ENCODE measurements at regions not wholly inside any gene's neighbourhood (a gene's known extent, or its start where the extent isn't known, plus 50 kb on each side); places are given as distances from the start of the nearest gene placed in this dataset.
"Not testable (repeated sequence)": the region's sequence is repeated elsewhere in the genome, so short reads cannot be mapped to it uniquely, and the experiment has no call there.

DNA sequence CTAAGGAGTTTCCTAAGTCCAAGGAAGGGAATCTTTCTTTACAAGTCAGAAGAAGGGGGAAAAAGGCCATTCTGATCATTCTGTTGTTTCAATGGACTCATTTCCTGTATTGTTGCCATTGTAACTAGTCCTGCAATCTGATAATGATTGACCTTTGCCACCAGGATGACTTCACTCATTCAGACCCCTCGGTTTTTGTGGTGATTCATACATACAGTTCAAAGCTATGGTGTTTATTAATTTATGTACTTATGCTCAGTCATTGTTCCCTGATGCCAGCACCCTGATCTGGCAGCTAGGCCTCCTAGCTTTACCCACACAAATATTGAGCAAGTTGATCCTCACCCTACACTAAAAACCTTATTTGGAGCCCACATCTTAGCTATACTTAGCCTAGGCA is 57.6 kb upstream of the ZNF519 start:
- Histone ChIP-seq H3K36me3 (replicated peaks; ENCODE audit: insufficient read depth, low read length) (no peaks in the 10 kb centered on the region), H3K9me3 (replicated peaks; ENCODE audit: insufficient read depth, low read length) (no peaks in the 10 kb centered on the region), H3K79me2 (ENCODE audit: low read length) (no peaks in the 10 kb centered on the region), H3K27ac (ENCODE audit: low read length) (no peak overlapping the region), H4K20me1 (ENCODE audit: insufficient read depth, low read length) (no peaks in the 10 kb centered on the region), H3K4me2 (ENCODE audit: low read depth, low read length) (no peak overlapping the region), H3F3A (ENCODE audit: insufficient read depth, low read length) (no peaks in the 10 kb centered on the region), H2AFZ (ENCODE audit: low read length) (no peak overlapping the region), H3K27me3 (replicated peaks; ENCODE audit: insufficient read depth, low read length) (no peaks in the 10 kb centered on the region), H3K9ac (ENCODE audit: low read length) (no peak overlapping the region), H3K4me1 (ENCODE audit: low read length) (no peaks in the 10 kb centered on the region), H3K9me2 (replicated peaks; ENCODE audit: insufficient read depth, low read length) (no peaks in the 10 kb centered on the region), H3K4me3 (ENCODE audit: low read length) (no peak overlapping the region)
- DNase-seq = no peak
- TF ChIP-seq EZH2phosphoT487 (IDR thresholded peaks at IDR 0.05; ENCODE audit: low read length) = no peak
- TF ChIP-seq, protein P1, sequence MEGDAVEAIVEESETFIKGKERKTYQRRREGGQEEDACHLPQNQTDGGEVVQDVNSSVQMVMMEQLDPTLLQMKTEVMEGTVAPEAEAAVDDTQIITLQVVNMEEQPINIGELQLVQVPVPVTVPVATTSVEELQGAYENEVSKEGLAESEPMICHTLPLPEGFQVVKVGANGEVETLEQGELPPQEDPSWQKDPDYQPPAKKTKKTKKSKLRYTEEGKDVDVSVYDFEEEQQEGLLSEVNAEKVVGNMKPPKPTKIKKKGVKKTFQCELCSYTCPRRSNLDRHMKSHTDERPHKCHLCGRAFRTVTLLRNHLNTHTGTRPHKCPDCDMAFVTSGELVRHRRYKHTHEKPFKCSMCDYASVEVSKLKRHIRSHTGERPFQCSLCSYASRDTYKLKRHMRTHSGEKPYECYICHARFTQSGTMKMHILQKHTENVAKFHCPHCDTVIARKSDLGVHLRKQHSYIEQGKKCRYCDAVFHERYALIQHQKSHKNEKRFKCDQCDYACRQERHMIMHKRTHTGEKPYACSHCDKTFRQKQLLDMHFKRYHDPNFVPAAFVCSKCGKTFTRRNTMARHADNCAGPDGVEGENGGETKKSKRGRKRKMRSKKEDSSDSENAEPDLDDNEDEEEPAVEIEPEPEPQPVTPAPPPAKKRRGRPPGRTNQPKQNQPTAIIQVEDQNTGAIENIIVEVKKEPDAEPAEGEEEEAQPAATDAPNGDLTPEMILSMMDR (IDR thresholded peaks at IDR 0.05; ENCODE audit: low read length) = no peak
- TF ChIP-seq EZH2 (optimal IDR thresholded peaks at IDR 0.05; ENCODE audit: low read depth, low read length) = no peak

DNA sequence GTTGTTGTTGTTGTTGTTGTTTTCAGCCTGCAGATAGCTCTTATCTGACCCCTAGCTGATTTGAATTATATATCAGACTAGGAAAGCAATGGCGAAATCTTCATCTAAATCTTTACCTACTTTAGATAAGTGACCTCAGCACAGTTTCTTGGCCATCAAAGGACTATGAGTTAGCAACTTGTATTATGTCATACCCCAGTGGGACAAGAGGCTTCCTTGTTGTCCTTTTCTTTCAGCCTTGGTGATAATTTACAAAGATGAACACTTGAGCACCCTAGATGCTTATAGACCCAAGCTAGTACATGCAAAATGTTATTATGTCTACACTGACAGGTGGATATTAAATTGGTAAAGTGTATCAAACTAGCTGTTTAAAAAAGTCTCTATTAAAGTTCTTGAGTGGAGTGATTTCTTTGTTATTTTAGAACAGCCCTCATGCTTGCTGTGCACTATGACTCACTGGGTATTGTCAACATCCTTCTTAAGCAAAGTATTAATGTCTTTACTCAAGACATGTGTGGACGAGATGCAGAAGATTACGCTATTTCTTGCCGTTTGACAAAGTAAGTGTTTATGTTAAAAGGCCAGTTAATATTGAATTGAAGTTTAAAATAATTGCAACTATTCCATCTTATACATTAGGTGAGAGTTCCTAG is 56.6 kb upstream of the ZNF519 start:
- not testable (repeated sequence) for H3K4me1 ChIP-seq (ENCODE audit: low read length); H3K27me3 ChIP-seq (replicated peaks; ENCODE audit: insufficient read depth, low read length); H3K9ac ChIP-seq (ENCODE audit: low read length); H3F3A ChIP-seq (ENCODE audit: insufficient read depth, low read length); H3K27ac ChIP-seq (ENCODE audit: low read length); H3K9me3 ChIP-seq (replicated peaks; ENCODE audit: insufficient read depth, low read length); DNase-seq; H3K4me2 ChIP-seq (ENCODE audit: low read depth, low read length); H3K36me3 ChIP-seq (replicated peaks; ENCODE audit: insufficient read depth, low read length); H2AFZ ChIP-seq (ENCODE audit: low read length); H3K4me3 ChIP-seq (ENCODE audit: low read length); H3K9me2 ChIP-seq (replicated peaks; ENCODE audit: insufficient read depth, low read length); H3K79me2 ChIP-seq (ENCODE audit: low read length); H4K20me1 ChIP-seq (ENCODE audit: insufficient read depth, low read length)

Measured in MM.1S (cell line).